Sciatic nerve (tissue), 2 donors: ENCODE measurements at regions not wholly inside any gene's neighbourhood (a gene's known extent, or its start where the extent isn't known, plus 50 kb on each side); places are given as distances from the start of the nearest gene placed in this dataset.

Experiments
- ATAC-seq: fragments of 200-7000 bp; cut with Tn5 transposase; one replicate; pipeline ENCODE4 v1.9.1; 2020; ENCODE audit warnings: mild to moderate bottlenecking, moderate library complexity
- DNase-seq: peaks from one replicate; pipeline ENCODE4 v3.0.0-alpha.2; 2020; ENCODE audit warnings: low spot score
- intact Hi-C: fragments of 100-400 bp; cut with DNase I; formaldehyde crosslinking; loops from one replicate; pipeline ENCODE4 v1.14.2; 2022
- donor health status: DM: no; HTN: no; CAD: no.
- donor health status: DM: no; HTN: no; CAD: no.

- ATAC-seq (no peak), DNase-seq (no peak)
- intact Hi-C loops: no loop called here
Measured at GRCh38 chr6:88295663-88296062, 129.5 kb upstream of the CNR1 start.

GRCh38 chr6:88294702-88295101, 128.6 kb upstream of the CNR1 start:
- ATAC-seq (no peak), DNase-seq (no peak)
- intact Hi-C loops: no loop called here

- intact Hi-C loops: no loop called here
- ATAC-seq (no peak), DNase-seq (no peak)
Measured at GRCh38 chr6:88290411-88290810, 124.3 kb upstream of the CNR1 start.

GRCh38 chr6:88287696-88288095, 121.5 kb upstream of the CNR1 start:
- ATAC-seq (no peak), DNase-seq (no peak)
- intact Hi-C loops: no loop called here

- intact Hi-C loops: no loop called here
- no peak for DNase-seq
- no peak for ATAC-seq
Measured at GRCh38 chr6:88276331-88276730, 110.2 kb upstream of the CNR1 start.

GRCh38 chr6:88268508-88268907, 102.4 kb upstream of the CNR1 start:
- intact Hi-C loops: no loop called here
- DNase-seq (no peak), ATAC-seq (no peak)

GRCh38 chr6:88266126-88266525, 100.0 kb upstream of the CNR1 start:
- ATAC-seq: no peak
- intact Hi-C loops: no loop called here
- no peak for DNase-seq

- ATAC-seq (no peak), DNase-seq (no peak)
- intact Hi-C loops: no loop called here
Measured at GRCh38 chr6:88263591-88263990, 97.4 kb upstream of the CNR1 start.

- intact Hi-C loops: no loop called here
- no peak for DNase-seq
- no peak for ATAC-seq
Measured at GRCh38 chr6:88262332-88262731, 96.2 kb upstream of the CNR1 start.

- intact Hi-C loops: no loop called here
- ATAC-seq (no peak), DNase-seq (no peak)
Measured at GRCh38 chr6:88251301-88251700, 85.2 kb upstream of the CNR1 start.

- no peak for DNase-seq
- ATAC-seq: no peak
- intact Hi-C loops: no loop called here
Measured at GRCh38 chr6:88248709-88249321, 82.7 kb upstream of the CNR1 start.

GRCh38 chr6:88246654-88247053, 80.5 kb upstream of the CNR1 start:
- intact Hi-C loops: no loop called here
- ATAC-seq (no peak), DNase-seq (no peak)

- intact Hi-C loops: no loop called here
Measured at GRCh38 chr6:88244721-88245120, 78.6 kb upstream of the CNR1 start.

GRCh38 chr6:88238901-88239300, 72.8 kb upstream of the CNR1 start:
- intact Hi-C loops: no loop called here
- DNase-seq: no peak
- no peak for ATAC-seq

More at GRCh38 chr6:88244721-88245120, 78.6 kb upstream of the CNR1 start:
- DNase-seq: no peak
- no peak for ATAC-seq

- ATAC-seq (no peak), DNase-seq (no peak)
- intact Hi-C loops: no loop called here
Measured at GRCh38 chr6:88238065-88238464, 71.9 kb upstream of the CNR1 start.

GRCh38 chr6:88236612-88237360, 70.6 kb upstream of the CNR1 start:
- ATAC-seq (no peak), DNase-seq (no peak)
- intact Hi-C loops: no loop called here

GRCh38 chr6:88232753-88233152, 66.6 kb upstream of the CNR1 start:
- intact Hi-C loops: no loop called here

GRCh38 chr6:88223298-88223697, 57.2 kb upstream of the CNR1 start:
- DNase-seq (no peak), ATAC-seq (no peak)
- intact Hi-C loops: no loop called here

More at GRCh38 chr6:88232753-88233152, 66.6 kb upstream of the CNR1 start:
- no peak for ATAC-seq
- no peak for DNase-seq

GRCh38 chr6:88220493-88220892, 54.3 kb upstream of the CNR1 start:
- intact Hi-C loops: no loop called here
- ATAC-seq: no peak
- DNase-seq: no peak

GRCh38 chr6:88216182-88216581, 50.0 kb upstream of the CNR1 start:
- ATAC-seq (no peak), DNase-seq (no peak)
- intact Hi-C loops: no loop called here
